Fibroblast of skin of left quadriceps (primary cell): ENCODE measurements at regions not wholly inside any gene's neighbourhood (a gene's known extent, or its start where the extent isn't known, plus 50 kb on each side); places are given as distances from the start of the nearest gene placed in this dataset.

Experiments used
- DNase-seq, 2 experiments: peaks; one replicate each; pipeline ENCODE4 v3.0.0-alpha.2; 2013; ENCODE audit warnings: low read depth in 2 of 2

GRCh38 chr4:3852309-3852708 is 86.1 kb downstream of the ADRA2C start:
- DNase-seq: no peak

DNA sequence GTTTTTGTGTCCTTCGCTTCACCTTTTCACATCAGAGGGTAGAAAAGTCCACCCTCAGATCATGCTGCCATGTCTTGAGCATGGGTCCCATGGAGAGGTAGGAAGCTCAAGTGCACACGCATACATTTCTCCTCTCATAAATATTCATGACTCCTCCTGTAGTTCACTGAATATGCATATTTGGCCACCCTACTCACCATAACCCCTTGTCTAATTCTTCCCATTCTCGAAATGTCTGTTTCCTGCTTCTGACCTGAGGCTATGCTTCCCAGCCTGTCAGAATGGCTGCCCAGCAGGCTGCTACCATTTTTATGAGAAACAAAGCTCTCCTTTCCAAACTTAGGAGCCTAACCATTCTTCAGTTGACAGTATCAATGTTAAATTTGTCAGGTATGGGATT is 86.5 kb downstream of the ADRA2C start:
- no peak for DNase-seq

GRCh38 chr4:3853388-3854035 is 87.3 kb downstream of the ADRA2C start:
- DNase-seq: no peak

GRCh38 chr4:3854661-3855060 is 88.5 kb downstream of the ADRA2C start:
- DNase-seq: no peak

GRCh38 chr4:3855646-3856045 is 89.5 kb downstream of the ADRA2C start:
- DNase-seq: no peak

GRCh38 chr4:3856604-3857204 is 90.5 kb downstream of the ADRA2C start:
- DNase-seq: no peak

- DNase-seq: no peak
Observed at GRCh38 chr4:3857269-3857926, 91.2 kb downstream of the ADRA2C start.

GRCh38 chr4:3858046-3858730 is 92.0 kb downstream of the ADRA2C start:
- DNase-seq: no peak

DNA sequence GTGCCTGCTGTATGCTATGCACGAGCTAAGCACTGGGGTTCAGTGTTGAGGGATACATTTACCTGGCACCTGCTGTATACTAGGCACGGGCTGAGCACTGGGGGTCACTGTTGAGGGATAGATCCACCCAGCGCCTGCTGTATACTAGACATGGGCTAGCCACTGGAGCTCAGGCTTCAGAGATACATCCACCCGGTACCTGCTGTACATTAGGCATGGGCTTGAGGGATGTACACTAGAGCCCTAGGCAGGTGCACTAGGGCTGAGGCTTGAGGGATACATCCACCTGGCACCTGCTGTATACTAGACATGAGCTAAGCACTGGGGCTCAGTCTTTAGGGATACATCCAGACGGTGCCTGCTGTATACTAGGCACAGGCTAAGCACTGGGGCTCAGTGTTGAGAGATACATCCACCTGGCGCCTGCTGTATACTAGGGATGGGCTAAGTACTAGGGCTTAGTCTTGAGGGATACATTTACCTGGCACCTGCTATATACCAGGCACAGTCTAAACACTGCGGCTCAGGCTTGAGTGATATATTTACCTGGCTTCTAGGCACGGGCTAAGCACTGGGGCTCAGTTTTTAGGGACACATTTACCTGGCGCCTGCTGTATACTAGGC is 92.7 kb downstream of the ADRA2C start:
- no peak for DNase-seq

GRCh38 chr4:3859571-3859970 is 93.4 kb downstream of the ADRA2C start:
- no peak for DNase-seq

- DNase-seq: no peak
Observed at GRCh38 chr4:3860061-3860912, 94.1 kb downstream of the ADRA2C start.

DNA sequence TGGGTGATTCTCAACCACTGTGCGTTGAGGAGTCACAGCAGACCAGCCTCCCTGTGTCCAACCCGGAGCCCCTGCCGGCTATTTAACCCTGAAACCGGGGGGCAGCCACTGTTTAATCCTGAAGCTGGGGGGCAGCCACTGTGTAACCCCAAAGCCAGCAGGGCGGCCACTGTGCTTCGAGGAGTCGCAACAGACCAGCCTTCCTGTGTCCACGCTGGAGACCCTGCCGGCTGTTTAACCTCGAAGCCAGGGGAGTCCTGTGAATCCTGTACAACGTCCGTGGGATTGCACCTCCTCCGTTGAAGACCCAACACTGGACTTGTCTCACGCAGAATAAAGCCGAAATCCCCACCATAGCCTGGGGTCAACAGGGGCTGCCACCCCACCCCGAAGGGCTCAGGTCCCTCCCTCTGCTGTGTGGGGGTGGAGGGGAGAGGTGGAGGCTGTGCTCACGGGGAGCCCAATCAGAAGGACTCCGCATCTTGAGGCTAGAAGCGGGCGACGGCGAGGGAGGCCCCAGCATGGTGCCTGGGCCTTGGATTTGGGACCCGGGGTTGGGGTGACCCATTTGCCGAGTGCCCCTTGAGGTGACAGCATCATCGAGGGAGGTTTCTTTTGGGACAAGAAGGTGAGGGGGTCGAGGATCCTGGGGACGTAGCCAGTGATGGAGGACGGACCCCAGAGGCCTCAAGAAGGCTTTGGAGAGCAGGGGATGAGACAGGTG is 94.9 kb downstream of the ADRA2C start:
- no peak for DNase-seq

DNA sequence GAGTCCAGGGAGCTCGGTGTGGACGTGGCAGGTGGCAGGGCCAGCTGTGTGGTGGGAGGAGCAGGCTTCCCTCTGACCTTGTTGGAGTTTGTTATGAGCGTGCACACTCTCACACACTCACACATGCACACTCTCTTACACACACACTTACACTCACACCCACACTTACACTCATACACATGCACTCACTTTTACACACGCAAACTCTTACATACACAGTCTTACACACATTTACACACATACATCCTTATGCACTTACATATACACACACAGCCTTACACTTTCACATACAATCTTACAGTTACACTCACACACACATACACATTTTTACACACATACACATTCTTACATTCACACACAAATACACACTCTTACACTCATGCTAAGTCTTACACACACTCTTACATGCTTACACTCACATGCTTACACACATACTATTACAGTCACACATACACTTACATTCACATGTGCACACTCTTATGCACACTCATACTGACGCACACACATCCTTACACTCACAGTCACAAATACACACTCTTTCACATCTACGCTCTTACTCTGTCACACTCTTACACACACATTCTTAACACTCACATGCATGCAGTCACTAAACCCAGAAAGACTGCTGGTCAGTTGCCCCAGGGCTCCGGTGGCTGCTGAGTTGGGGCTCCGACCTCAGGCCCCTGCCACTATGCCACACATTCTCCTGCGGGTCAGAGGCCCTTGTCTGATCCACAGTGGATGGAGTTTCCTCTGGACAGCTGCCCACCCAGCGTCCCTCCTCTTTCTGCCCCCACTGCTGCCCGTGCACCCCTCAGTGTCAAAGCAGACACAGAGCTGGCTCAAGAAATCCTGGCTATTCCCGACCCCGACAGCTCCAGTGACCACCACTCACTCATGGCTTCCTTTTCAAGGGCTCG is 95.8 kb downstream of the ADRA2C start:
- DNase-seq: no peak

DNA sequence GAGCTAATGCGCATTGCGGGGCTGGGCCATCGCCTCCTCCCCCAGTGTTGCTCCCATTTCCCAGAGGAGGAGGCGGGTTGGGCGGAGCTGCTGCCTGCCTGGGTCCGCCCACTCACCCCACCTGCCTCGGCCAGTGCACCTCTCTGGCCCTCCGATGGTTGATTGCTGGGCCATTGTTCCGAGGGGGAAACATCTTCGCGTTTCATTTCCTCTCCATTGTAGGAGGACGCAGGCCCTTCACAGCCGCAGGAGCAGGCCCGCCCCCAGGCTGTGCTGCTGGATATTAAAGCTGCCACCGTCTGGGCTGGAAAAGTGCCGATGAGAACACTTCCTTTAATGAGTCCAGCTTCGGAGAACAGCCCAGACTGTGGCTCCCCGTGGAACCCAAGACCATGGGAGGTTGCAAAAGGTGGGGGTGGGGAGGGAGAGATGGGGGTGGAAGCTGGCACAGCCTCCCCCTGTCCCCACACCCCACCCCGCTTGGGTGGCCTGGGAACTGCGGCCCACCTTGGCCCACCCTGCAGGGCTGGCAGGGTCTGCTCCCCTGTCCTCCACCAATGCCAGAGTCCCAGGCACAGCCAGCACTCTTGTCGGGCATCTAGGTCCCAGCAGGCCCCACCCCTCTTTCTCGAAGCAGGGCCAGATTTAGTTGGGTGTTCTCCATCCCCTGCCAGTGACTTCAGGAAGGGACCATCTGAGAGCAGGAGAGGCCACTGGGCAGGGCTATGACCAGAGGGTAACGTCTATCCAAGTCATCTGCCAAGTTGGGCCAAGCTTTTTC is 96.6 kb downstream of the ADRA2C start:
- DNase-seq: no peak

DNA sequence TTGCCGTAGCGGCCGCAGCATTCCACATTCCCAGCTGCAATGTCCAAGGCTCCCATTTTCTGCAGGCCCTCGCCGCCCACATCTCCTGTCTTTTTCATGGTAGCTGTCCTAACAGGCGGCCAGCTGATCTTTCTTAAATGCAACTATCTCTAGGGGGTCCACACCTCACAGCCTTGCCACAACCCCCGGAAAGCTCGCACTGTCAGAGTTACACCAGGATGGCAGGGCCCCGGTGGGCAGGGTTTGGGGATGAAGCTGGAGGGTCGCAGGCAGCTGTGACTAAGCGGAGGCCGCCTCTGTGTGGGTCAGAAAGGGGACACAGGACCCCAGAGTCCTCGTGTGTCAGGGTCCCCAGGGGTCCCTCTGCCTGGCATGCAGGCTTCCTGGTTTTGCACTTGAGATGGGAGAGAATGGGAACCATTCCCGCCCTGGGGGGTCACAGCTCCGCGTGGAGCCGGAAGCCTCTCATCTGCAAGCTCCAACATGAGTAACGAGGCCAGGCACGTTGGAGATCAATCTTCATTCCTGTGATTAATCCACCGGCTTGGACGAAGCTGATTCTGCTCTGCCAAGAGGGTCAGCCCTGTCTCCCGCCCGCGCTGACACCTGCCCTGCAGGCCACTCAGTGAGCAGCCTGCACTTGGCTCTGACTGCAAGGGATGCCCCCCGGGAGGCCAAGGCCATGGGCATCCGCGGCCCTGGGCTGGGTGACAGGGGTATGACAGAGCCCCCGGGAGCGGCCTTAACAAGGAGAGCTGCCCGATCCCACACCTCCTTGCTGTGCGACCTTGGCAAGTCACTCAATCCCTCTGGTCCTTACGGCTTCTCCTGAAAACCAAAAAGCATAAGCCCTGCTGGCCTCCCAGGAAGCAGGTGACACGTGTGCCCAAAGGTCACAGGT is 97.9 kb downstream of the ADRA2C start:
- DNase-seq: no peak

GRCh38 chr4:3864742-3865721 is 98.8 kb downstream of the ADRA2C start:
- DNase-seq: no peak
